Choroid plexus epithelial cell (primary cell): ENCODE measurements at regions not wholly inside any gene's neighbourhood (a gene's known extent, or its start where the extent isn't known, plus 50 kb on each side); places are given as distances from the start of the nearest gene placed in this dataset.
"Not testable (repeated sequence)": the region's sequence is repeated elsewhere in the genome, so short reads cannot be mapped to it uniquely, and the experiment has no call there.

ENCODE experiments used
- DNase-seq: peaks from one replicate; pipeline ENCODE4 v3.0.0-alpha.2; 2010; ENCODE audit warnings: low read depth
- H3K4me3 ChIP-seq: 2 replicates; pipeline ENCODE4 v1.5.1; 2011; ENCODE audit warnings: low read depth, mild to moderate bottlenecking, control low read depth, low read length, moderate library complexity
- CTCF ChIP-seq: conservative IDR thresholded peaks from 2 replicates; pipeline ENCODE4 v1.5.1; 2011; ENCODE audit warnings: low read depth, mild to moderate bottlenecking, control low read depth, inconsistent platforms, low read length, moderate library complexity

- no peak for TF ChIP-seq CTCF
- no peak for DNase-seq
- no peak overlapping the region for H3K4me3 ChIP-seq
Measured at GRCh38 chr18:28281400-28281799, 104.5 kb upstream of the CDH2 start.

GRCh38 chr18:28269750-28270149 lies 92.8 kb upstream of the CDH2 start:
- DNase-seq = no peak
- TF ChIP-seq CTCF = no peak
- no peak overlapping the region for H3K4me3 ChIP-seq

GRCh38 chr18:28267878-28268625 lies 91.1 kb upstream of the CDH2 start:
- peak; percentile 33 for DNase-seq
- no peak for TF ChIP-seq CTCF

GRCh38 chr18:28267276-28267675 lies 90.3 kb upstream of the CDH2 start:
- H3K4me3 ChIP-seq = no peak overlapping the region
- no peak for DNase-seq
- no peak for TF ChIP-seq CTCF

More at GRCh38 chr18:28267878-28268625, 91.1 kb upstream of the CDH2 start:
- H3K4me3 ChIP-seq = no peak overlapping the region

GRCh38 chr18:28256166-28256565 lies 79.2 kb upstream of the CDH2 start:
- TF ChIP-seq CTCF = no peak
- H3K4me3 ChIP-seq = no peak overlapping the region
- no peak for DNase-seq

- TF ChIP-seq CTCF = no peak
- H3K4me3 ChIP-seq = no peak overlapping the region
- no peak for DNase-seq
Measured at GRCh38 chr18:28248653-28249052, 71.7 kb upstream of the CDH2 start.

- DNase-seq, H3K4me3 ChIP-seq: not testable (repeated sequence)
Measured at GRCh38 chr18:28240626-28241025, 63.7 kb upstream of the CDH2 start.
